AG10803 (cell line): ENCODE measurements at regions not wholly inside any gene's neighbourhood (a gene's known extent, or its start where the extent isn't known, plus 50 kb on each side); places are given as distances from the start of the nearest gene placed in this dataset.
A peak's percentile ranks its signal among the peaks of the same experiment; 100 is the strongest.

Experiments
- DNase-seq: peaks from one replicate; pipeline ENCODE4 v3.0.0; 2010; ENCODE audit warnings: low read depth
- H3K4me3 ChIP-seq: 2 replicates; pipeline ENCODE4 v1.5.1; 2011; ENCODE audit warnings: mild to moderate bottlenecking, low read length, control low read depth
- CTCF ChIP-seq: conservative IDR thresholded peaks from 2 replicates; pipeline ENCODE4 v1.5.1; 2011; ENCODE audit warnings: mild to moderate bottlenecking, low read length, control low read depth, inconsistent platforms

- no peak for TF ChIP-seq CTCF
- no peak overlapping the region for H3K4me3 ChIP-seq
- no peak for DNase-seq
Measured at GRCh38 chr18:35770376-35771014, 189.0 kb downstream of the GALNT1 start.

DNA sequence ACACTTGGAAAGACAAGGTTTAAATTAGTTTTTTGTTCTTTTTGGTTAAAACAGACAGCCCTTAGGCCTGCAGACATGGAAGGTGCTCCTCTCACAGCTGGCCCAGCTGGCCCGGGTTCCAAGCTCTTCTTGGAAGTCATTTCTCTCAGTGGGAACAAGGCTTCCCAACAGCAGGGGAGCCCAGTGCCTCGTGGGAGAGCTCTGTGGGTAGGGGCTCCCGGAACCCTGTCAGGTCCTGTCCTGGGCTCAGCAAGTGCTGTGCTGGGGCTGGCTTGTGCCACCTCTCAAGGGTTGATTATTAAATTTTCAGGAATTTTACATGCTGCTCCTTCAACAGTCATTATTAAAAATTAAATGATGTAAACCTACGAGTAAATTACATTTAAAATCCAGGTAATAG is 189.6 kb downstream of the GALNT1 start:
- H3K4me3 ChIP-seq = no peak overlapping the region
- no peak for TF ChIP-seq CTCF
- DNase-seq = no peak

GRCh38 chr18:35775887-35776286 is 194.3 kb downstream of the GALNT1 start:
- no peak overlapping the region for H3K4me3 ChIP-seq
- DNase-seq = no peak
- TF ChIP-seq CTCF = no peak

- H3K4me3 ChIP-seq = no peak overlapping the region
- no peak for TF ChIP-seq CTCF
- DNase-seq = no peak
Measured at GRCh38 chr18:35776473-35776872, 194.9 kb downstream of the GALNT1 start.

DNA sequence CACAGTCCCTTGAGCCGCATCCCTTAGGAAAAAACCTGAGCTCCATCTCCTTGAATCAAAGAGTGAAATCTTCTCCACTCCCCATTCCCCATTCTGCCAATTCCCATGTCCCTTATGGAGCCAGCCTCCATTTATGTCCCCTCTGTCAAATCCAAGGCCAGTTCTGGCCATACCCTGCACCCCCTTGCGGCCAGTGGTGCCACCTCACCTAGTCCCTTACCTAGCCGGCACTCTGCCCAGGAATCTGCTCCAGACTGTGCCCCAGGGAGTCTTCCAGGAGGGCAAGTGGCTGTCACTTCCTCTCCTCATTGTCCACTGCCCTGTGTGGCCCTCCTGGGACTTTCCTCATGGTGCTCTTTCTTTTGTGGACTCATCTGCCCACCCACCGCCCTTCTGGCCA is 195.4 kb upstream of the RMP24 start:
- TF ChIP-seq CTCF = no peak
- H3K4me3 ChIP-seq = no peak overlapping the region
- no peak for DNase-seq

- DNase-seq = peak; percentile 3
- no peak overlapping the region for H3K4me3 ChIP-seq
- TF ChIP-seq CTCF = no peak
Measured at GRCh38 chr18:35778850-35779627, 193.4 kb upstream of the RMP24 start.

DNA sequence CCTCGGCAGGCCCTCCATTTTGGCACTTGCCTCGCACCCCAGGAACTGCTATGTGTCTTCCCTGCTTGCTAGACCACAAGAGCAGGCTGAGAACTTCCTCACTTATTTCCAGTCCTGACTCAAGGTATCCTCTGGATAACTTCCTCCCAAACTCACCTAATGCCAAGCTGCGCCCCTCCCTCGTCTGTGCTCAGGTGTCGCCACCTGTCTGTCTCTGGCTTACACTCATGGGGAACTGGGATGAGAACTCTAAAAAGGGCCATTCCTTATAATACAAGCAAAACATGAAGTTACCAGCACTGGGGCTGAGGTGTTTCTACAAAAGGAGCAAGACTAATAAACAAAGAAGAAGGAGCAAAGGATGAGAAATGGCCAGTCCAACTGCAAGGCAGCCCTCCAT is 191.5 kb upstream of the RMP24 start:
- H3K4me3 ChIP-seq = no peak overlapping the region
- no peak for TF ChIP-seq CTCF
- no peak for DNase-seq
